ENCODE measurements at regions not wholly inside any gene's neighbourhood (a gene's known extent, or its start where the extent isn't known, plus 50 kb on each side); places are given as distances from the start of the nearest gene placed in this dataset.

GRCh38 chr16:73275024-73275423 is 227.1 kb upstream of the ZFHX3 start:
- no peak overlapping the region for H3K27ac ChIP-seq (ENCODE audit: low read length)
- H3K9me3 ChIP-seq (ENCODE audit: control insufficient read depth, low read depth, low read length): no peaks in the 10 kb centered on the region
- no CpG with 5 or more reads among the region's 5 CpGs for WGBS (ENCODE audit: insufficient coverage, low lambda C conversion rate)
- no peaks in the 10 kb centered on the region for H3K27me3 ChIP-seq (ENCODE audit: control insufficient read depth, insufficient read depth, low read length)
- no peak overlapping the region for H3K4me3 ChIP-seq (ENCODE audit: low read length)
- DNase-seq: no peak
- no peaks in the 10 kb centered on the region for H3K36me3 ChIP-seq (ENCODE audit: control insufficient read depth, insufficient read depth, low read length)
- H3K4me1 ChIP-seq (ENCODE audit: control insufficient read depth, insufficient read depth, low read length): no peaks in the 10 kb centered on the region

- no peaks in the 10 kb centered on the region for H3K27me3 ChIP-seq (ENCODE audit: control insufficient read depth, insufficient read depth, low read length)
- no peak for DNase-seq
- H3K4me1 ChIP-seq (ENCODE audit: control insufficient read depth, insufficient read depth, low read length): no peaks in the 10 kb centered on the region
- WGBS (ENCODE audit: insufficient coverage, low lambda C conversion rate): no CpG with 5 or more reads among the region's 1 CpG
- no peaks in the 10 kb centered on the region for H3K36me3 ChIP-seq (ENCODE audit: control insufficient read depth, insufficient read depth, low read length)
- H3K4me3 ChIP-seq (ENCODE audit: low read length): no peak overlapping the region
- no peak overlapping the region for H3K27ac ChIP-seq (ENCODE audit: low read length)
- no peaks in the 10 kb centered on the region for H3K9me3 ChIP-seq (ENCODE audit: control insufficient read depth, low read depth, low read length)
Measured at GRCh38 chr16:73274140-73274539, 226.2 kb upstream of the ZFHX3 start.

- no peak overlapping the region for H3K27ac ChIP-seq (ENCODE audit: low read length)
- no peak for DNase-seq
- no peaks in the 10 kb centered on the region for H3K4me1 ChIP-seq (ENCODE audit: control insufficient read depth, insufficient read depth, low read length)
- H3K4me3 ChIP-seq (ENCODE audit: low read length): no peak overlapping the region
- no peaks in the 10 kb centered on the region for H3K27me3 ChIP-seq (ENCODE audit: control insufficient read depth, insufficient read depth, low read length)
- no peaks in the 10 kb centered on the region for H3K9me3 ChIP-seq (ENCODE audit: control insufficient read depth, low read depth, low read length)
- no CpG with 5 or more reads among the region's 14 CpGs for WGBS (ENCODE audit: insufficient coverage, low lambda C conversion rate)
- H3K36me3 ChIP-seq (ENCODE audit: control insufficient read depth, insufficient read depth, low read length): no peaks in the 10 kb centered on the region
Measured at GRCh38 chr16:73268366-73268993, 220.6 kb upstream of the ZFHX3 start.

GRCh38 chr16:73265935-73266334 is 218.0 kb upstream of the ZFHX3 start:
- Histone ChIP-seq H3K27me3 (ENCODE audit: control insufficient read depth, insufficient read depth, low read length) (no peaks in the 10 kb centered on the region), H3K9me3 (ENCODE audit: control insufficient read depth, low read depth, low read length) (no peaks in the 10 kb centered on the region), H3K27ac (ENCODE audit: low read length) (no peak overlapping the region), H3K36me3 (ENCODE audit: control insufficient read depth, insufficient read depth, low read length) (no peaks in the 10 kb centered on the region), H3K4me3 (ENCODE audit: low read length) (no peak overlapping the region), H3K4me1 (ENCODE audit: control insufficient read depth, insufficient read depth, low read length) (no peaks in the 10 kb centered on the region)
- DNase-seq: no peak
- 83% methylated on average over 2 of the region's 5 CpGs for WGBS (ENCODE audit: insufficient coverage, low lambda C conversion rate)

GRCh38 chr16:73265124-73265837 is 217.4 kb upstream of the ZFHX3 start:
- H3K36me3 ChIP-seq (ENCODE audit: control insufficient read depth, insufficient read depth, low read length): no peaks in the 10 kb centered on the region
- DNase-seq: no peak
- no peak overlapping the region for H3K27ac ChIP-seq (ENCODE audit: low read length)

GRCh38 chr16:73262931-73263330 is 215.0 kb upstream of the ZFHX3 start:
- WGBS (ENCODE audit: insufficient coverage, low lambda C conversion rate): 29% methylated on average over 1 of the region's 2 CpGs
- H3K36me3 ChIP-seq (ENCODE audit: control insufficient read depth, insufficient read depth, low read length): no peaks in the 10 kb centered on the region
- DNase-seq: no peak
- no peaks in the 10 kb centered on the region for H3K9me3 ChIP-seq (ENCODE audit: control insufficient read depth, low read depth, low read length)
- no peaks in the 10 kb centered on the region for H3K27me3 ChIP-seq (ENCODE audit: control insufficient read depth, insufficient read depth, low read length)
- H3K27ac ChIP-seq (ENCODE audit: low read length): no peak overlapping the region
- no peaks in the 10 kb centered on the region for H3K4me1 ChIP-seq (ENCODE audit: control insufficient read depth, insufficient read depth, low read length)
- H3K4me3 ChIP-seq (ENCODE audit: low read length): no peak overlapping the region

More at GRCh38 chr16:73265124-73265837, 217.4 kb upstream of the ZFHX3 start:
- Histone ChIP-seq H3K27me3 (ENCODE audit: control insufficient read depth, insufficient read depth, low read length) (no peaks in the 10 kb centered on the region), H3K4me3 (ENCODE audit: low read length) (no peak overlapping the region), H3K4me1 (ENCODE audit: control insufficient read depth, insufficient read depth, low read length) (no peaks in the 10 kb centered on the region), H3K9me3 (ENCODE audit: control insufficient read depth, low read depth, low read length) (no peaks in the 10 kb centered on the region)
- WGBS (ENCODE audit: insufficient coverage, low lambda C conversion rate): no CpG with 5 or more reads among the region's 10 CpGs

GRCh38 chr16:73255031-73255430 is 207.1 kb upstream of the ZFHX3 start:
- peak in 1 of 2 donors; percentile 52 for DNase-seq
- H3K9me3 ChIP-seq (ENCODE audit: control insufficient read depth, low read depth, low read length): no peaks in the 10 kb centered on the region
- H3K4me3 ChIP-seq (ENCODE audit: low read length): no peak overlapping the region
- H3K27ac ChIP-seq (ENCODE audit: low read length): no peak overlapping the region
- no CpG with 5 or more reads among the region's 3 CpGs for WGBS (ENCODE audit: insufficient coverage, low lambda C conversion rate)
- H3K36me3 ChIP-seq (ENCODE audit: control insufficient read depth, insufficient read depth, low read length): no peaks in the 10 kb centered on the region
- H3K27me3 ChIP-seq (ENCODE audit: control insufficient read depth, insufficient read depth, low read length): no peaks in the 10 kb centered on the region
- peaks cover 5% of the 10 kb centered on the region for H3K4me1 ChIP-seq (ENCODE audit: control insufficient read depth, insufficient read depth, low read length)

- H3K4me3 ChIP-seq (ENCODE audit: low read length): no peak overlapping the region
- no peaks in the 10 kb centered on the region for H3K27me3 ChIP-seq (ENCODE audit: control insufficient read depth, insufficient read depth, low read length)
- H3K4me1 ChIP-seq (ENCODE audit: control insufficient read depth, insufficient read depth, low read length): peaks cover 5% of the 10 kb centered on the region
- no peaks in the 10 kb centered on the region for H3K9me3 ChIP-seq (ENCODE audit: control insufficient read depth, low read depth, low read length)
- 100% methylated on average over 1 of the region's 3 CpGs for WGBS (ENCODE audit: insufficient coverage, low lambda C conversion rate)
- no peaks in the 10 kb centered on the region for H3K36me3 ChIP-seq (ENCODE audit: control insufficient read depth, insufficient read depth, low read length)
- H3K27ac ChIP-seq (ENCODE audit: low read length): no peak overlapping the region
- DNase-seq: no peak
Measured at GRCh38 chr16:73253922-73254480, 206.1 kb upstream of the ZFHX3 start.

GRCh38 chr16:73252446-73252845 is 204.5 kb upstream of the ZFHX3 start:
- 88% methylated on average over 6 of the region's 10 CpGs for WGBS (ENCODE audit: insufficient coverage, low lambda C conversion rate)
- Histone ChIP-seq H3K27me3 (ENCODE audit: control insufficient read depth, insufficient read depth, low read length) (no peaks in the 10 kb centered on the region), H3K4me1 (ENCODE audit: control insufficient read depth, insufficient read depth, low read length) (peaks cover 5% of the 10 kb centered on the region), H3K36me3 (ENCODE audit: control insufficient read depth, insufficient read depth, low read length) (no peaks in the 10 kb centered on the region), H3K4me3 (ENCODE audit: low read length) (no peak overlapping the region), H3K9me3 (ENCODE audit: control insufficient read depth, low read depth, low read length) (no peaks in the 10 kb centered on the region), H3K27ac (ENCODE audit: low read length) (no peak overlapping the region)
- DNase-seq: no peak

GRCh38 chr16:73251608-73252007 is 203.7 kb upstream of the ZFHX3 start:
- no CpG with 5 or more reads among the region's 7 CpGs for WGBS (ENCODE audit: insufficient coverage, low lambda C conversion rate)

More at GRCh38 chr16:73251608-73252007, 203.7 kb upstream of the ZFHX3 start:
- H3K4me3 ChIP-seq (ENCODE audit: low read length): no peak overlapping the region
- no peaks in the 10 kb centered on the region for H3K27me3 ChIP-seq (ENCODE audit: control insufficient read depth, insufficient read depth, low read length)
- H3K4me1 ChIP-seq (ENCODE audit: control insufficient read depth, insufficient read depth, low read length): peaks cover 5% of the 10 kb centered on the region
- no peaks in the 10 kb centered on the region for H3K36me3 ChIP-seq (ENCODE audit: control insufficient read depth, insufficient read depth, low read length)
- H3K9me3 ChIP-seq (ENCODE audit: control insufficient read depth, low read depth, low read length): no peaks in the 10 kb centered on the region
- H3K27ac ChIP-seq (ENCODE audit: low read length): no peak overlapping the region
- no peak for DNase-seq

All from large intestine (tissue), 3 donors.